K562 (cell line): ENCODE measurements at regions not wholly inside any gene's neighbourhood (a gene's known extent, or its start where the extent isn't known, plus 50 kb on each side); places are given as distances from the start of the nearest gene placed in this dataset.
A peak's percentile ranks its signal among the peaks of the same experiment; 100 is the strongest.

ENCODE experiments used
- ATAC-seq: fragments of 200-7000 bp; cut with Tn5 transposase; 3 replicates; pipeline ENCODE4 v1.9.1; 2020; ENCODE audit warnings: moderate library complexity
- BruUV-seq: library from RNA; stranded (reverse); fragments of 400-500 nt; replicated peaks from 2 replicates; lab custom pipeline; 2021; lab: Mats Ljungman, UMichigan
- CTCF ChIA-PET: fragments of 300-600 bp; formaldehyde crosslinking; extraction: SDS; loops from one replicate; lab custom pipeline; 2021; ENCODE audit warnings: low intra/inter-chr PET ratio; lab: Yijun Ruan, JAX
- POLR2A ChIA-PET: fragments of 300-600, 350-650 bp; sonication (Branson Sonifier 250); formaldehyde crosslinking; extraction: SDS; loops from one replicate; lab custom pipeline; 2021; ENCODE audit warnings: antibody characterized with exemption, inconsistent platforms; lab: Yijun Ruan, JAX
- DNase-seq, 4 experiments: peaks; one replicate each; pipeline versions ENCODE4 v3.0.0 to v3.0.0-alpha.2; 2011 to 2018; ENCODE audit warnings: low spot score in 3 of 4, mixed read lengths in 3 of 4; ENCODE audit errors: extremely low read depth in 1 of 4
- FAIRE-seq: peaks from 2 replicates; lab custom pipeline; 2011; peaks lifted over from hg19 to GRCh38; lab: Jason Lieb, UNC
- H2AFZ ChIP-seq: 2 replicates; pipeline ENCODE4 v1.6.0; 2011; ENCODE audit warnings: low read depth, low read length, control low read depth, inconsistent platforms
- H3K27ac ChIP-seq: fragments of 200-600 bp; 3 replicates; pipeline ENCODE4 v1.8.0; 2011; ENCODE audit warnings: low read depth, mild to moderate bottlenecking, control low read depth, inconsistent platforms, low read length, moderate library complexity, mixed read lengths; ENCODE audit errors: extremely low read depth
- H3K27me3 ChIP-seq, 2 experiments: fragments of 300-600 bp in 1 of 2; 2 replicates in 1 of 2; 3 replicates in 1 of 2; pipeline versions ENCODE4 v1.6.0 to v1.8.0; 2011; ENCODE audit warnings: inconsistent platforms in 2 of 2, low read length in 2 of 2, mild to moderate bottlenecking in 1 of 2, mixed read lengths in 1 of 2, moderate library complexity in 1 of 2; ENCODE audit not compliant: control insufficient read depth in 2 of 2, insufficient read depth in 2 of 2
- H3K36me3 ChIP-seq: fragments of 300-600 bp; 3 replicates; pipeline ENCODE4 v1.8.0; 2011; ENCODE audit warnings: mild to moderate bottlenecking, low read length, inconsistent platforms; ENCODE audit not compliant: control insufficient read depth, insufficient read depth
- H3K4me1 ChIP-seq, 2 experiments: fragments of 200-600 bp in 1 of 2; replicated peaks in 1 of 2; 2 replicates in 1 of 2; 3 replicates in 1 of 2; pipeline versions ENCODE4 v1.5.1 to v1.8.0; 2011; ENCODE audit warnings: inconsistent platforms in 2 of 2, low read length in 2 of 2, mild to moderate bottlenecking in 1 of 2, mixed read lengths in 1 of 2, moderate library complexity in 1 of 2; ENCODE audit not compliant: control insufficient read depth in 2 of 2, insufficient read depth in 2 of 2
- H3K4me2 ChIP-seq: 2 replicates; pipeline ENCODE4 v1.6.1; 2011; ENCODE audit warnings: low read length, control low read depth, inconsistent platforms, mixed read lengths; ENCODE audit not compliant: insufficient read depth
- H3K4me3 ChIP-seq: fragments of 200-600 bp; sonication (generic), shearing (Covaris generic); 2 replicates; pipeline ENCODE4 v1.5.1; 2016; ENCODE audit warnings: control low read depth, inconsistent platforms
- H3K79me2 ChIP-seq: fragments of 200-600 bp; 3 replicates; pipeline ENCODE4 v1.8.0; 2011; ENCODE audit warnings: low read length, inconsistent platforms; ENCODE audit not compliant: control insufficient read depth, insufficient read depth
- H3K9ac ChIP-seq, 2 experiments: 2 replicates each; pipeline versions ENCODE4 v1.6.0 to v1.6.1; 2011; ENCODE audit warnings: low read depth in 2 of 2, low read length in 2 of 2, control low read depth in 1 of 2, inconsistent platforms in 1 of 2, mild to moderate bottlenecking in 1 of 2, mixed read lengths in 1 of 2; ENCODE audit not compliant: insufficient read depth in 1 of 2
- H3K9me1 ChIP-seq: one replicate; pipeline ENCODE4 v1.6.0; 2011; ENCODE audit warnings: inconsistent platforms, mild to moderate bottlenecking, low read length, moderate library complexity; ENCODE audit not compliant: control insufficient read depth, insufficient read depth
- H3K9me3 ChIP-seq: replicated peaks from 2 replicates; pipeline ENCODE4 v1.5.1; 2011; ENCODE audit warnings: low read depth, low read length, inconsistent platforms; ENCODE audit not compliant: control insufficient read depth, insufficient read depth
- H4K20me1 ChIP-seq: replicated peaks from 2 replicates; pipeline ENCODE4 v1.6.1; 2011; ENCODE audit warnings: low read length, inconsistent platforms, mixed read lengths; ENCODE audit not compliant: control insufficient read depth, insufficient read depth
- CEBPB ChIP-seq: fragments of 450-650 bp; IDR thresholded peaks from 2 replicates; pipeline ENCODE4 v1.6.1; 2016; ENCODE audit warnings: missing genetic modification characterization, missing compliant biosample characterization
- CHD4 ChIP-seq: fragments of 200-600 bp; sonication (generic); IDR thresholded peaks from 3 replicates; pipeline ENCODE4 v1.6.1; 2012; ENCODE audit warnings: low read depth, mild to moderate bottlenecking, mixed read lengths, low read length, inconsistent platforms; ENCODE audit not compliant: insufficient read depth, insufficient replicate concordance, poor library complexity, severe bottlenecking
- E2F3 ChIP-seq: fragments of 250-450 bp; sonication (Bioruptor Pico); IDR thresholded peaks from 2 replicates; pipeline ENCODE4 v1.4.0; 2020; ENCODE audit warnings: mild to moderate bottlenecking
- POU5F1 ChIP-seq: fragments of 150-350 bp; IDR thresholded peaks from 2 replicates; pipeline ENCODE4 v1.6.1; 2014; ENCODE audit warnings: borderline replicate concordance, low read length, low read depth, mild to moderate bottlenecking; ENCODE audit not compliant: partially characterized antibody
- RAD21 ChIP-seq, 2 experiments: fragments of 250-450 bp in 1 of 2; fragments of 450-650 bp in 1 of 2; sonication (Bioruptor Pico) in 1 of 2; formaldehyde crosslinking in 1 of 2; IDR thresholded peaks in 1 of 2; conservative IDR thresholded peaks in 1 of 2; 2 replicates each; pipeline versions ENCODE4 v1.4.0 to v1.8.0; 2020 to 2022; ENCODE audit warnings: mild to moderate bottlenecking in 2 of 2, moderate library complexity in 1 of 2
- STAG1 ChIP-seq: sonication (generic); formaldehyde crosslinking; IDR thresholded peaks from 2 replicates; pipeline ENCODE4 v1.5.0; 2020; ENCODE audit warnings: missing genetic modification reagents, borderline replicate concordance
- XRCC5 ChIP-seq: fragments of 200-400 bp; formaldehyde crosslinking; IDR thresholded peaks from 2 replicates; pipeline ENCODE4 v1.6.1; 2017; ENCODE audit warnings: low read depth, mild to moderate bottlenecking, low read length
- WGBS: fragments of 100-300 bp; shearing (Covaris generic); methylation state at CpG from one replicate; pipeline ENCODE4 v1.1.6; 2016; ENCODE audit warnings: low coverage, mixed read lengths; ENCODE audit not compliant: insufficient coverage; ENCODE audit errors: missing lambda C conversion rate; 5-methylcytosine and 5-hydroxymethylcytosine counted together
- in situ Hi-C: fragments of 300-500 bp; cut with MboI; formaldehyde crosslinking; loops from 4 replicates; pipeline ENCODE4 v1.15.0; 2018; ENCODE audit warnings: inconsistent platforms, mixed read lengths
- intact Hi-C: fragments of 100-400 bp; cut with micrococcal nuclease; formaldehyde crosslinking; loops from 2 replicates; pipeline ENCODE4 v1.14.2; 2022
- TF ChIP-seq, protein P1 (sequence below): fragments of 450-650 bp; IDR thresholded peaks from 2 replicates; pipeline ENCODE4 v1.6.1; 2017; ENCODE audit warnings: antibody characterized with exemption
- TF ChIP-seq, protein P2 (sequence below): sonication (generic); formaldehyde crosslinking; IDR thresholded peaks from 2 replicates; pipeline ENCODE4 v1.8.1; 2023; ENCODE audit warnings: mild to moderate bottlenecking, missing genetic modification reagents
- TF ChIP-seq, protein P3 (sequence below), 2 experiments: fragments of 200-800 bp in 1 of 2; sonication (Bioruptor generic) in 1 of 2; sonication (generic) in 1 of 2; formaldehyde crosslinking in 1 of 2; IDR thresholded peaks in 1 of 2; conservative IDR thresholded peaks in 1 of 2; 2 replicates each; pipeline versions ENCODE4 v1.5.0 to v1.6.1; 2016 to 2020; ENCODE audit warnings: missing compliant biosample characterization in 1 of 2, missing genetic modification characterization in 1 of 2, missing genetic modification reagents in 1 of 2
- TF ChIP-seq, protein P4 (sequence below): fragments of 250-450 bp; sonication (Bioruptor Pico); IDR thresholded peaks from 2 replicates; pipeline ENCODE4 v1.4.0; 2020; ENCODE audit warnings: mild to moderate bottlenecking, moderate library complexity, borderline replicate concordance

DNA sequence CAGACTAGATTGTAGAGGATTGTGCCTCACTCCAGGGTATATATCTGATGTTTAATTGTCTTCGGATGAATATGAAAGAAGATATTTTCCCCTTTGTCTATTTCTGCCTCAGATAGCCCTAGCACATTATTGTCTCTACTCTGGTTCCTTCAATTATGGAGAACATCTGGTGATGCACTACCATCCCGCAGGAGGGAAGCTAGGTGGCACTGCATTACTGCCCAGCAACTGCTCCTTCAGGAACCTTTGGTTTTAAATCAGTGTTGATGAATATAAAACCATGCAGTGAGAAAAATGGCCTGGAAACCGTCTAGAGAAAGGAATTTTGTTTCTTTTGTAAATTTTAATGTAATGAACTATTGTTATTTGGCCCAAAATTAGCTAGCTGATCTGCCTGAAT is 68.5 kb downstream of the GPR88 start:
- Histone ChIP-seq H3K9ac (no peak overlapping the region), H3K9me1 (no peaks in the 10 kb centered on the region), H3K36me3 (no peaks in the 10 kb centered on the region), H3K27ac (no peak overlapping the region), H3K4me2 (no peak overlapping the region), H3K9me3 (no peaks in the 10 kb centered on the region), H3K4me3 (no peak overlapping the region), H3K4me1 (no peaks in the 10 kb centered on the region), H3K79me2 (no peaks in the 10 kb centered on the region), H2AFZ (no peak overlapping the region), H3K27me3 (no peaks in the 10 kb centered on the region), H4K20me1 (no peaks in the 10 kb centered on the region)
- in situ Hi-C loops (no loop called here), intact Hi-C loops (loop anchor here (1.0 kb wide), 1 partner anchor 260 kb away; no protein-coding TSS in a partner anchor)
- POLR2A ChIA-PET = interaction anchor here (0.6 to 1.4 kb wide), 3 partner anchors 10 to 110 kb away, joined by 3 to 5 read pairs (median 3); no protein-coding TSS in a partner anchor
- peak; percentile 61 for ATAC-seq
- WGBS = 0% methylated on average over 3 of the region's 3 CpGs
- no TSS peak for BruUV-seq
- CTCF ChIA-PET = interaction anchor here (1.9 to 2.1 kb wide), 2 partner anchors 260 to 262 kb away, joined by 12 to 15 read pairs; no protein-coding TSS in a partner anchor
- DNase-seq = peak in 1 of 4 experiments; percentile 14
- FAIRE-seq = no peak
- TF ChIP-seq, protein P1, sequence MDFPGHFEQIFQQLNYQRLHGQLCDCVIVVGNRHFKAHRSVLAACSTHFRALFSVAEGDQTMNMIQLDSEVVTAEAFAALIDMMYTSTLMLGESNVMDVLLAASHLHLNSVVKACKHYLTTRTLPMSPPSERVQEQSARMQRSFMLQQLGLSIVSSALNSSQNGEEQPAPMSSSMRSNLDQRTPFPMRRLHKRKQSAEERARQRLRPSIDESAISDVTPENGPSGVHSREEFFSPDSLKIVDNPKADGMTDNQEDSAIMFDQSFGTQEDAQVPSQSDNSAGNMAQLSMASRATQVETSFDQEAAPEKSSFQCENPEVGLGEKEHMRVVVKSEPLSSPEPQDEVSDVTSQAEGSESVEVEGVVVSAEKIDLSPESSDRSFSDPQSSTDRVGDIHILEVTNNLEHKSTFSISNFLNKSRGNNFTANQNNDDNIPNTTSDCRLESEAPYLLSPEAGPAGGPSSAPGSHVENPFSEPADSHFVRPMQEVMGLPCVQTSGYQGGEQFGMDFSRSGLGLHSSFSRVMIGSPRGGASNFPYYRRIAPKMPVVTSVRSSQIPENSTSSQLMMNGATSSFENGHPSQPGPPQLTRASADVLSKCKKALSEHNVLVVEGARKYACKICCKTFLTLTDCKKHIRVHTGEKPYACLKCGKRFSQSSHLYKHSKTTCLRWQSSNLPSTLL = no peak
- TF ChIP-seq RAD21 (CRISPR knock-in tag; conservative IDR thresholded peaks at IDR 0.05 in 1 of 2, IDR thresholded peaks at IDR 0.05 in 1 of 2) (peak; percentile 74 to 81), CEBPB (tag) (no peak), CHD4 (no peak), XRCC5 (no peak), STAG1 (CRISPR knock-in tag) (peak; percentile 27; the same call in 1 of the 2 replicates), E2F3 (CRISPR knock-in tag) (no peak), POU5F1 (no peak)
- TF ChIP-seq, protein P2, sequence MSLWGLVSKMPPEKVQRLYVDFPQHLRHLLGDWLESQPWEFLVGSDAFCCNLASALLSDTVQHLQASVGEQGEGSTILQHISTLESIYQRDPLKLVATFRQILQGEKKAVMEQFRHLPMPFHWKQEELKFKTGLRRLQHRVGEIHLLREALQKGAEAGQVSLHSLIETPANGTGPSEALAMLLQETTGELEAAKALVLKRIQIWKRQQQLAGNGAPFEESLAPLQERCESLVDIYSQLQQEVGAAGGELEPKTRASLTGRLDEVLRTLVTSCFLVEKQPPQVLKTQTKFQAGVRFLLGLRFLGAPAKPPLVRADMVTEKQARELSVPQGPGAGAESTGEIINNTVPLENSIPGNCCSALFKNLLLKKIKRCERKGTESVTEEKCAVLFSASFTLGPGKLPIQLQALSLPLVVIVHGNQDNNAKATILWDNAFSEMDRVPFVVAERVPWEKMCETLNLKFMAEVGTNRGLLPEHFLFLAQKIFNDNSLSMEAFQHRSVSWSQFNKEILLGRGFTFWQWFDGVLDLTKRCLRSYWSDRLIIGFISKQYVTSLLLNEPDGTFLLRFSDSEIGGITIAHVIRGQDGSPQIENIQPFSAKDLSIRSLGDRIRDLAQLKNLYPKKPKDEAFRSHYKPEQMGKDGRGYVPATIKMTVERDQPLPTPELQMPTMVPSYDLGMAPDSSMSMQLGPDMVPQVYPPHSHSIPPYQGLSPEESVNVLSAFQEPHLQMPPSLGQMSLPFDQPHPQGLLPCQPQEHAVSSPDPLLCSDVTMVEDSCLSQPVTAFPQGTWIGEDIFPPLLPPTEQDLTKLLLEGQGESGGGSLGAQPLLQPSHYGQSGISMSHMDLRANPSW = no peak
- TF ChIP-seq, protein P3, sequence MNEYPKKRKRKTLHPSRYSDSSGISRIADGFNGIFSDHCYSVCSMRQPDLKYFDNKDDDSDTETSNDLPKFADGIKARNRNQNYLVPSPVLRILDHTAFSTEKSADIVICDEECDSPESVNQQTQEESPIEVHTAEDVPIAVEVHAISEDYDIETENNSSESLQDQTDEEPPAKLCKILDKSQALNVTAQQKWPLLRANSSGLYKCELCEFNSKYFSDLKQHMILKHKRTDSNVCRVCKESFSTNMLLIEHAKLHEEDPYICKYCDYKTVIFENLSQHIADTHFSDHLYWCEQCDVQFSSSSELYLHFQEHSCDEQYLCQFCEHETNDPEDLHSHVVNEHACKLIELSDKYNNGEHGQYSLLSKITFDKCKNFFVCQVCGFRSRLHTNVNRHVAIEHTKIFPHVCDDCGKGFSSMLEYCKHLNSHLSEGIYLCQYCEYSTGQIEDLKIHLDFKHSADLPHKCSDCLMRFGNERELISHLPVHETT (CRISPR knock-in tag; conservative IDR thresholded peaks at IDR 0.05 in 1 of 2, IDR thresholded peaks at IDR 0.05 in 1 of 2) = no peak
- TF ChIP-seq, protein P4, sequence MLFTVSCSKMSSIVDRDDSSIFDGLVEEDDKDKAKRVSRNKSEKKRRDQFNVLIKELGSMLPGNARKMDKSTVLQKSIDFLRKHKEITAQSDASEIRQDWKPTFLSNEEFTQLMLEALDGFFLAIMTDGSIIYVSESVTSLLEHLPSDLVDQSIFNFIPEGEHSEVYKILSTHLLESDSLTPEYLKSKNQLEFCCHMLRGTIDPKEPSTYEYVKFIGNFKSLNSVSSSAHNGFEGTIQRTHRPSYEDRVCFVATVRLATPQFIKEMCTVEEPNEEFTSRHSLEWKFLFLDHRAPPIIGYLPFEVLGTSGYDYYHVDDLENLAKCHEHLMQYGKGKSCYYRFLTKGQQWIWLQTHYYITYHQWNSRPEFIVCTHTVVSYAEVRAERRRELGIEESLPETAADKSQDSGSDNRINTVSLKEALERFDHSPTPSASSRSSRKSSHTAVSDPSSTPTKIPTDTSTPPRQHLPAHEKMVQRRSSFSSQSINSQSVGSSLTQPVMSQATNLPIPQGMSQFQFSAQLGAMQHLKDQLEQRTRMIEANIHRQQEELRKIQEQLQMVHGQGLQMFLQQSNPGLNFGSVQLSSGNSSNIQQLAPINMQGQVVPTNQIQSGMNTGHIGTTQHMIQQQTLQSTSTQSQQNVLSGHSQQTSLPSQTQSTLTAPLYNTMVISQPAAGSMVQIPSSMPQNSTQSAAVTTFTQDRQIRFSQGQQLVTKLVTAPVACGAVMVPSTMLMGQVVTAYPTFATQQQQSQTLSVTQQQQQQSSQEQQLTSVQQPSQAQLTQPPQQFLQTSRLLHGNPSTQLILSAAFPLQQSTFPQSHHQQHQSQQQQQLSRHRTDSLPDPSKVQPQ (CRISPR knock-in tag) = no peak
